OCI-LY1 (cell line): ENCODE measurements at regions not wholly inside any gene's neighbourhood (a gene's known extent, or its start where the extent isn't known, plus 50 kb on each side); places are given as distances from the start of the nearest gene placed in this dataset.

Experiments
- CTCF ChIP-seq: fragments of 200-600 bp; sonication (generic), shearing (Covaris generic); IDR thresholded peaks from 2 replicates; pipeline ENCODE4 v1.5.1; 2017; ENCODE audit warnings: mild to moderate bottlenecking, antibody characterized with exemption, low read length, moderate library complexity, mixed read lengths
- EZH2 ChIP-seq: fragments of 200-600 bp; sonication (generic), shearing (Covaris generic); IDR thresholded peaks from 2 replicates; pipeline ENCODE4 v1.8.0; 2017; ENCODE audit warnings: borderline replicate concordance, mixed run types, mild to moderate bottlenecking, antibody characterized with exemption, low read length, moderate library complexity, mixed read lengths

- TF ChIP-seq EZH2 (no peak), CTCF (no peak)
Observed at GRCh38 chr5:159545156-159545555, 214.9 kb upstream of the IL12B start.
